ENCODE measurements at regions not wholly inside any gene's neighbourhood (a gene's known extent, or its start where the extent isn't known, plus 50 kb on each side); places are given as distances from the start of the nearest gene placed in this dataset.

- in situ Hi-C loops (cut with MboI; ENCODE audit: low sequenced_read_pairs, unreplicated experiment): no loop called here
- no peak for TF ChIP-seq CTCF (IDR thresholded peaks at IDR 0.05; ENCODE audit: borderline replicate concordance, control extremely low read depth, extremely low read depth, insufficient read depth, missing control alignments)
- no peak for DNase-seq (ENCODE audit: low spot score)
These were observed 105.7 kb downstream of the LCA5 start for GRCh38 chr6:79431537-79431933.

GRCh38 chr6:79430913-79431536 lies 106.2 kb downstream of the LCA5 start:
- DNase-seq (ENCODE audit: low spot score): no peak
- TF ChIP-seq CTCF (IDR thresholded peaks at IDR 0.05; ENCODE audit: borderline replicate concordance, control extremely low read depth, extremely low read depth, insufficient read depth, missing control alignments): no peak
- in situ Hi-C loops (cut with MboI; ENCODE audit: low sequenced_read_pairs, unreplicated experiment): no loop called here

GRCh38 chr6:79427721-79428120 lies 109.5 kb downstream of the LCA5 start:
- no peak for TF ChIP-seq CTCF (IDR thresholded peaks at IDR 0.05; ENCODE audit: borderline replicate concordance, control extremely low read depth, extremely low read depth, insufficient read depth, missing control alignments)
- DNase-seq (ENCODE audit: low spot score): no peak
- in situ Hi-C loops (cut with MboI; ENCODE audit: low sequenced_read_pairs, unreplicated experiment): no loop called here

- TF ChIP-seq CTCF (IDR thresholded peaks at IDR 0.05; ENCODE audit: borderline replicate concordance, control extremely low read depth, extremely low read depth, insufficient read depth, missing control alignments): no peak
These were observed 110.5 kb downstream of the LCA5 start for GRCh38 chr6:79426625-79427278.

GRCh38 chr6:79425589-79426311 lies 111.5 kb downstream of the LCA5 start:
- TF ChIP-seq CTCF (IDR thresholded peaks at IDR 0.05; ENCODE audit: borderline replicate concordance, control extremely low read depth, extremely low read depth, insufficient read depth, missing control alignments): no peak
- DNase-seq (ENCODE audit: low spot score): no peak
- in situ Hi-C loops (cut with MboI; ENCODE audit: low sequenced_read_pairs, unreplicated experiment): no loop called here

More at GRCh38 chr6:79426625-79427278, 110.5 kb downstream of the LCA5 start:
- in situ Hi-C loops (cut with MboI; ENCODE audit: low sequenced_read_pairs, unreplicated experiment): no loop called here
- no peak for DNase-seq (ENCODE audit: low spot score)

- DNase-seq (ENCODE audit: low spot score): no peak
- in situ Hi-C loops (cut with MboI; ENCODE audit: low sequenced_read_pairs, unreplicated experiment): no loop called here
- no peak for TF ChIP-seq CTCF (IDR thresholded peaks at IDR 0.05; ENCODE audit: borderline replicate concordance, control extremely low read depth, extremely low read depth, insufficient read depth, missing control alignments)
These were observed 114.0 kb downstream of the LCA5 start for GRCh38 chr6:79423216-79423615.

Measured in GM13976 (cell line).